WTC11 (cell line): ENCODE measurements at regions not wholly inside any gene's neighbourhood (a gene's known extent, or its start where the extent isn't known, plus 50 kb on each side); places are given as distances from the start of the nearest gene placed in this dataset.

Experiments
- ATF3 ChIP-seq: sonication (generic); formaldehyde crosslinking; conservative IDR thresholded peaks from 2 replicates; pipeline ENCODE4 v1.8.1; 2022; ENCODE audit warnings: mild to moderate bottlenecking, missing genetic modification reagents
- CREB1 ChIP-seq: sonication (generic); formaldehyde crosslinking; IDR thresholded peaks from 2 replicates; pipeline ENCODE4 v1.8.0; 2023; ENCODE audit warnings: mild to moderate bottlenecking, missing genetic modification reagents
- SP1 ChIP-seq: sonication (generic); formaldehyde crosslinking; conservative IDR thresholded peaks from 2 replicates; pipeline ENCODE4 v1.8.1; 2022; ENCODE audit warnings: missing genetic modification reagents
- TP53 ChIP-seq: sonication (generic); formaldehyde crosslinking; IDR thresholded peaks from 2 replicates; pipeline ENCODE4 v1.8.1; 2023; ENCODE audit warnings: mild to moderate bottlenecking, missing genetic modification reagents
- ZNF416 ChIP-seq: fragments of 250-450 bp; sonication (Bioruptor Pico); IDR thresholded peaks from 2 replicates; pipeline ENCODE4 v1.9.0; 2021; ENCODE audit warnings: mild to moderate bottlenecking, inconsistent platforms
- TF ChIP-seq, protein P1 (sequence below): fragments of 200-600 bp; IDR thresholded peaks from 2 replicates; pipeline ENCODE4 v1.8.0; 2022; ENCODE audit warnings: antibody characterized with exemption

- TF ChIP-seq SP1 (CRISPR knock-in tag) (no peak), ZNF416 (CRISPR knock-in tag) (no peak), CREB1 (CRISPR knock-in tag) (no peak), TP53 (no peak), ATF3 (CRISPR knock-in tag) (no peak)
- TF ChIP-seq, protein P1, sequence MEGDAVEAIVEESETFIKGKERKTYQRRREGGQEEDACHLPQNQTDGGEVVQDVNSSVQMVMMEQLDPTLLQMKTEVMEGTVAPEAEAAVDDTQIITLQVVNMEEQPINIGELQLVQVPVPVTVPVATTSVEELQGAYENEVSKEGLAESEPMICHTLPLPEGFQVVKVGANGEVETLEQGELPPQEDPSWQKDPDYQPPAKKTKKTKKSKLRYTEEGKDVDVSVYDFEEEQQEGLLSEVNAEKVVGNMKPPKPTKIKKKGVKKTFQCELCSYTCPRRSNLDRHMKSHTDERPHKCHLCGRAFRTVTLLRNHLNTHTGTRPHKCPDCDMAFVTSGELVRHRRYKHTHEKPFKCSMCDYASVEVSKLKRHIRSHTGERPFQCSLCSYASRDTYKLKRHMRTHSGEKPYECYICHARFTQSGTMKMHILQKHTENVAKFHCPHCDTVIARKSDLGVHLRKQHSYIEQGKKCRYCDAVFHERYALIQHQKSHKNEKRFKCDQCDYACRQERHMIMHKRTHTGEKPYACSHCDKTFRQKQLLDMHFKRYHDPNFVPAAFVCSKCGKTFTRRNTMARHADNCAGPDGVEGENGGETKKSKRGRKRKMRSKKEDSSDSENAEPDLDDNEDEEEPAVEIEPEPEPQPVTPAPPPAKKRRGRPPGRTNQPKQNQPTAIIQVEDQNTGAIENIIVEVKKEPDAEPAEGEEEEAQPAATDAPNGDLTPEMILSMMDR: no peak
Measured at GRCh38 chr15:31953478-31953877, 76.8 kb upstream of the CHRNA7 start.
